HG03520 (cell line): ENCODE measurements at regions not wholly inside any gene's neighbourhood (a gene's known extent, or its start where the extent isn't known, plus 50 kb on each side); places are given as distances from the start of the nearest gene placed in this dataset.

ENCODE experiments used
- ATAC-seq: cut with Tn5 transposase; IDR thresholded peaks from one replicate; pipeline ENCODE4 v1.9.1; 2021; ENCODE audit warnings: mild to moderate bottlenecking, moderate library complexity; ENCODE audit not compliant: unreplicated experiment

DNA sequence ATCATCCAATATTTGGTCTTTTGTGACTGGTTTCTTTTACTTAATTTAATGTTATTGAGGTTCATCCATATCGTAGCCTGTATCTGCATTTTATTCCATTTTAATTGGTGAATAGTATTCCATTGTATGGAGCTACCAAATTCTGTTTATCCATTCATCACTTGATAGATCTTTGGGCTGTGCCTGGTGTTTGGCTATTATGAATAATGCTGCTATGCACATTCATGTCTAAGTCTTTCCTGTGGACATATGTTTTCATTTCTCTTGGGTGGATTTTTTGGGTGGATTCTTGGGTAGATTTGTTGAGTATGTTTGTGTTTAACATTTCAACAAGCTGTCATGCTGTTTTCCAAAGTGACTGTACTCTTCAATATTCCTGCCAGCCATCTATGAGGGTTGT, 52.5 kb upstream of the NEDD4L start:
- no peak for ATAC-seq

DNA sequence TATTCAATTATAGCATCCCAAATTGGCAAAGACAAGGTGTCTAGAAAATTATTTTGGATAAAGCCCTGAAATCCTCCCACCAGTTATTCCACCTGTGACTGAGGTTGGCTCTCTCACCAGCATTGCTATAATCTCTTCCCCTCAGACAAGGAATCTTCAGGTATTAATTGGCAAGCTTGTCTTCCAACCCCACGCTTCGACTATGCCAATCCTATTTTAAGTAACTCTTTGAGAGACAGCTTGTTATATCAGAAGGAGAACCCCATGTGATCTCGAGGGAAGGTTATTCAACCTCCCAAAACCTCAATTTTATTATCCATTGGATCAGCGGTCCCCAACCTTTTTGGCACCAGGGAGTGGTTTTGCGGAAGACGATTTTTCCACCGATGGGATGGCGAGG, 54.5 kb upstream of the NEDD4L start:
- no peak for ATAC-seq

DNA sequence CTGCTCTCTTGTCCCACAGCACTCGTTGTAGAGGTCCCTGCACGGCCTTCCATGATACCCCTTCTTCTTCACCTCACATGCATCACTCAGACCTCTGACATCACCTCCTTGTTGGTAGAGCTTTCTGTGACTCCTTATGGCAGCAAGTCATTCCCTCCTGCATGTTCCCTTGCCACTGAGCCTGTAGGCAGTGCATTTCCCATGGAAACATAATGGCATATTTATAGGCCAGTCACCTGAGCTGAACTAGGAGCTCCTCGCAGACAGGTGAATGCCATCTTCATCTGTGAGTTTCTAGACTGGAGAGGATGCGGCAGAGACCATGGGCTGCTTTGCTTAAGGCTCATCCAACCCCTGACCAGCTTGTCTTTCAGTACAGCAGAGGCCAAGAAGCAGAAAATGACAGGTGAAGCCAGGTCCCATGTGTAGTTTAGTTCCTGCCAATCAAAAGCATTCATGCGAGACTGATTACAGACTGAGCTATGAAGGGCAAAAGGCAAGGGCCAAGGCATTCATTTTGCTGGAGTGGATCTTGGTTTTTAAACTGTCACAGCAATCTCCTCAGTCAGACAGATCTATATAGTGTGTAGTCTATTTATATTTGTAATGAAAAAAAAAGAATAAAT, 59.4 kb upstream of the NEDD4L start:
- no peak for ATAC-seq

DNA sequence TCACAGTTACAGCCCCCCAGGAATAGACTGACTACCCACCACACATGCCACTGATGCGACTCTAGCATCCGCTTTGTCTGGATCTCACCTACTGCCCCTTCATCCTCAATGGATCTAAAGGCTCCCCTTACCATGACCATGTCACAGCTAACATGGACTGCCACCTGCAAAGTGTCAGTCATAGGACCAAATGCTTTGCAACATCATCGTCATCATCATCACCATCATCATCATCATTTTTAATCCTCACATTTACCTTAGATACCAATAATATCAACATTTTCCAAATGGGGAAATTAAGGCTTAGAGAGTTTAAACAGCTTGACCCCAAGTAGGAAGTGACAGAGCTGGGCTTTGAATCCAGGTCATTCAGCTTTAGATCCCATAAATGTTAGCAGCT, 60.1 kb upstream of the NEDD4L start:
- ATAC-seq, result no peak

DNA sequence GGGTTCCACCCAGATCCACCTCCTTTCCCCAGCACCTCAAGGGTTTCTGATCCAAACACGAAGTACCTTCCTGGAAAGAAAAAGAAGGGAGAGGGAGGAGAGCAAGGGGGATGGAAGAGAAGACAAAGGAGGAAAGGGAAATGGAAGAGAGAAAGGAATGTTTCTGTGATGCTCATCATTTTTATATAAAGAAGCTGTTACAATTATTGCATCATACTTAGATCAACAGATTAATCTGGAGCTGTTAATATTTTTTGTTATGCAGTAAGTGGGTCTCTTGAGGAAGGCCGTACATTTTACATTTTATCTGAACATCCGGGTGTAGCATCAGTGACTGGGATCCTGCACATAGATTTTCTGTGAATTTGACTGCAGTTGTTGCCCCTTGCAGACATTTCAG, 60.6 kb upstream of the NEDD4L start:
- no peak for ATAC-seq

DNA sequence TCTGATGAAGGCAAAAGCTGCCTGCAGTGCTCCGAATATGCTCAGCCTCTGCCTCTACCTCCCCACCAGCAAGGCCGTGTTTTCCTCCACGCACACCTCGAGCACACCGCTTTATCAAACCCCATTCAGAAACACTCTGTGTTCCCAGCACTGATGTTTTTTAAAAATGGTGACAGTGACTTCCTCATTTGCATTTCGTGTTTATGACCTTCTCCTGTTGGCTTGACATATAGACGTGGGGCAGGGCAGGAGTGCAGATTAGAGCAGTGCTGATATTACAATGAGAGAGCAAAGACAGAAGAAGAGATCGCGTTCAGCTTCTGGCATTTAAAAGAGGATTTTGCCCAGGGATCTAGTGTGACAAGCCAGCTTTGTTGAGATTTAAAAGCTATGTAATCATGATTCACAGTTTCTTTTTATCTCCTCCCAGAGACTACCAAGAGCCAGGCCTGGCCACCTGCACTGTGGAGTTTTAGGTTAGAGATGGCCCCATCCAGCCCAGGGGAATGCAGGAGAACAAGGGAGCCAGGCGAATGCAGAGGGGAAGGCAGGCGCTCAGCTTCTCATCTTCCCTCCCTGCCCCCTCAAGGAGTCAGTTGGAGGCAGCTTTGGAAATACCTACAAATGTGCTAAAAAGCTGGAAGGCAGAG, 61.5 kb upstream of the NEDD4L start:
- ATAC-seq, result no peak

DNA sequence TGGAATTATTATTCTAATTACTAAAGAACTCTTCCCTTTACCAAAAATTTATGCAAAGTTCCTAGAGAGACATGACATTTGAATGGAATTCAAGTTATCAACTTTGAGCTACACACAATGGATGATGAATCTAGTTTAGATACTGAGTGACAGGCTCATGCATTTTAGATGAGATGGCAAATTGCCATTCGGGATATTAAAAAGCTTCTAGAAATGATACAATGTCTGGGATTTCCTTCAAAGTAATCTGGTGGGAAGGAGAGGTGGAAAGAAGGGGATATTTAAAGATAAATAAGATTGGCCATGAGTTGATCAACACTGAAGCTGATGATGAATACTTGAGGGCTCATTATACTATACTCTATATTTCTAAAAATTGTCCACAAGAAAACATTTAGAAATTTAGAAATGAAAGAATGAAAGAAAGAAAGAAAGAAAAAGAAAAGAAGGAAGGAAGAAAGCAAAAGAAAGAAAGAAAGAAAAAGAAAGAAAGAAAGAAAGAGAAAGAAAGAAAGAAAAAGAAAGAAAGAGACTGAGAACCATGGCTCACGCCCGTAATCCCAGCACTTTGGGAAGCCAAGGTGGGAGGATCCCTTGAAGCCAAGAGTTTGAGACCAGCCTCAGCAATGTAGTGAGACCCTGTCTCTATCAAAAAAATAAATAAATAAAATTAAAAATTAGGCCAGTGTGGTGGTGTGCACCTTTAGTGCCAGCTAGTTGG, 62.6 kb upstream of the NEDD4L start:
- ATAC-seq, result no peak

DNA sequence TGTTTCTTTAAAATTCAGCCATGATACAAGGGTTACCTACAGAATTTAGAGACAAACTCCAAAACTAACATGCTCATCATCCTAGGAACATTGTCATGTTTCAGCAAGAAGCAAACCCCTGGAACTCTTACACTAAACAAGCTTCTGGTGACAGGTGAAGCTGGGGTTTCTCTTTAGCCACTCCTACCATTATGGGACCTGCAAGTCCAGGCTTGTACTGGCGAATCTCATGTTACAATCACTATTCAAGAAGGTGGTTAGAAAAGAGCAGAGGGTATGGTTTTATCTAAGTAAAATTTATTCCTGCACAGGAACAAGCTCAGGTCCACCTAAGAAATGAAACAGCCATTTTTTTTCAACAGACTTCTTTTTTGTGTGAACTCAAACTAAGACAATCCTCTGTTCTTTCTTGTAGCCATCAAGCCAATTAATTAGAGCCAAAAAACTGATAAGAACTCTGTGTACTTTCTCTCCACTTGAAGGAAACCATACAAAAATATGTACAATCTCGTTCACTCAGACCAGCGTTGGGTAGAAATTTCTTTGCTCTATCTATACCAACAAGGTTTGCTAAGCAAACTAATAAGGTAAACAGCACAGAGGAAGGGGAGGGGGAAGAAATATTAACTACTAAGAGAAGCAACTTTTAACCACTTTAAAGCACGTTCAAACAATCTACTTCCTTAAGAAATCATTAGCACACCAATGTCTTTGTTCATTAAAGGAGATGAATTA, 63.3 kb upstream of the NEDD4L start:
- ATAC-seq, result no peak

DNA sequence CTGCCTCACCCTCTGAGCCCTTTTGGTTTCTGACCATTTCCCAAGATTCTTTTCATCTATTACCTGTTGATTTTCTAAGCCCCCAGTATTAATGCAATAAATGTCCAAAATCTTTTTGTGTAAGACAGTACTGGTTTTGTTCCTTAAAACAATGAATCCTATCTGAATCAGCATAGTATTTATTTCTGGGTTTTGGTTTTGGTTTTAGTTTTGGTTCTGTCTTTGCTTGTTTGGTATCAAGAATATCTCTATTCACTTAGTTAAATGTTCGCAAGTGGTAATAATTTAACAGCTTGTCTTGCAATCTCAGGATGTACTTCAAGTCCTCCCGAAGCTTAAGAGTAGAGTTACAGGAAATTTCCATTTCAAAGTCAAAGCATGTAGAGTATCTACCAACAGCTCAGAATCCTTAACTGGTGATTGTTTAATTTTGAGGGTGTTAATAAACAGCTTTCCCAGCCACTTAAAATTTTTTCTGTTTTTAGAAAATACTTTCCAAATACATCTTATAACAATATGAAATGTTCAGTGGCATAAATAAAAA, 67.7 kb upstream of the NEDD4L start:
- ATAC-seq, result no peak

DNA sequence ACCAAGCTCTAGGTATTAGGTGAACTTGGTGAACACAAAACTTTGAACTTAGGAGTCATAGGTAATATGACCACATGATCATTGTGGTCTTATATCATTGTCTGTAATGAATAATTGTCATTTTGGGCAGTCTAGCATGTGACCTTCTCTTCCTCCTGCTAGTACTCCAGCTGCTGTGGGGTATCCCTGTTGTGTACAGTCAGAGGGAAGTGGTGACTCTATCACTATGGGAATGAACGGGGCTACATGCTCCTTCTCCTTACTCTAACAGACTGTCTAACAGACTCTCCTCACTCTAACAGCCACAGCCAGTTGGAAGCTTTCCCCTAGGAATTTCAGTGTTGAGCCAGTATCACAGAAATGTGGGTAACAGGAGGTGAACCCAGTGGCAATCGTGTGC, 68.2 kb upstream of the NEDD4L start:
- no peak for ATAC-seq

DNA sequence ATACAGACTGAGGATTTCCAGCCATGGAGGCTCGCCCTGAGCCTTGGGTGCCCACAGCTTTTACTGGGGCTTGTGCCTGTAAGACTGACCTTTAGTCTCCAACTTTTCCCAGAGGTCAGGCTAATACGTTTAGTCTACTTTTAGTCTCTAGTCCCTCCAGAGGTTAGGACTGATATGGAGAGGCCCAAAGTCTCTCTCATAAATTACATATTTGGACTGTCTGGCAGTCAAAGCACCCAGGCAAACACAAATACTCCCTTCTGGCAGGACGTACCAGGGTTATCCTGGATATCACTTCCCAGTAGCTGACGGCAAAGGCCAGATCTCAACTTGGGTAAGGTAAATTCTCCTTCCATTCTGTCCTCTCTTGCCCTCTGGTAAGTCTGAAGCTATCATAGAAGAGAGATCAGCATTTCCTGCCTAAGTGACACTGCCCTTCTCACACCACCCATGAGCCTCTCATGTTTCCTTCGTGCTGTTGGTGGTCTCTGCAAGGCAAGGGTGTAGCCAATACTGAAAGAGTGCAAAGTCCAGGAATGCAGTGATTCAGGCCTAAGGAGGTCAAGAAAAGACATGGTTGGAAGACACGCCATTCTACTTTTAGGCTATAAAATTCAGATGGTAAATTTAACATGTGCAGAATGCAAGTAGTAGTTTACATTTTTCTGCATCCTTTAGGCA, 69.3 kb upstream of the NEDD4L start:
- no peak for ATAC-seq

DNA sequence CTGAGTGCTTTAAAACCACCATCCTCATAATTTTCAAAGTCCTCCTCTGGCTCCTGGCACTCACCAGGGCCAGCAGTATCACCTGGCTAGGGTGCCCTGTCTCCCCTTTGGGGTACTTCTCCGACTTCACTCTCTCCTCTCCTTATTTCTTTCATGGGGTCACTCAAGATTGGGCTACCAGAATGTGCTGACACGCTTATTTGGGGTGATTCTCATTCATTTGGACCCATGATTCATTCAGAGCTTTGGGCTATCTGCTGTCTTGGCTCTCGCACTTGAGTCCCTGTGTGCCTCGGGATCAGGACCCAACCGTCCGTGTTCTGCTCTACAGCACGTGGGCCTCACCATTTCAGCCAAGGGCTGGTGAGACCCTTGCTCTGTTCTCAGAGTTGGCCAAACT, 70.1 kb upstream of the NEDD4L start:
- ATAC-seq, result no peak

DNA sequence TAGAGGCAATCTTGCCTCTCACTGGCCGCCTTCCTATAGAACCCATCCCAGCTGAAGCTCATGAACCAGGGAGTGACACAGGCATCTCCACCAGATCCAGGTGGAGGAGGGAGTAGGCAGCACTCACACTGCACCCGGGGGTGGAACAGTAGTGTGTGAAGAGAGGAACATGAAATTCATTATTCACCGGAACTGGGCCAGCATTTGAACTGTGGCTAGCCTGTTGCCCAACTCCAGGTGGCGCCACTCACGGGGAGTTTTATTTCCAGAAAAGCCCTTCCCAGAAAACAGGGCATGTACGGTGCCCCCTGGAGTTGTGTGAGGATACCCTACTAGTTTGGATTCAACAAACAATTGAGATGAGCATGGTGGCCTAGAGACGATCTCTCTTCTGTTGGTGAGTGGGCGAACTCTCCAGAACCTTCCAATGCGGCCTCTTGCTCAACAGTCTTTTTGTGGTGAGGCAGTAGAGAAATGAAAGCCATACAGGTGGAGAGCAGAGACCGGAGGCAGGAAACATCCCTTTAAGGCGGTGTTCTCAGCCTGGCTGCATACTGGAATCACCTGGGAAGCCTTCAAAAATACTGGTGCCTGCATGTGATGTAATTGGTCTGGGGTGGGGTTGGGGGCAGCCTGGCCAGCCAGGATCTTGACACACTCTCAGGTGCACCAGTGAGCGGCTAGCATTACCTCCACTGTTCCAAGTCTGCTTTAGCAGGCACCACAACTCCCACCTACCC, 73.5 kb upstream of the NEDD4L start:
- no peak for ATAC-seq

DNA sequence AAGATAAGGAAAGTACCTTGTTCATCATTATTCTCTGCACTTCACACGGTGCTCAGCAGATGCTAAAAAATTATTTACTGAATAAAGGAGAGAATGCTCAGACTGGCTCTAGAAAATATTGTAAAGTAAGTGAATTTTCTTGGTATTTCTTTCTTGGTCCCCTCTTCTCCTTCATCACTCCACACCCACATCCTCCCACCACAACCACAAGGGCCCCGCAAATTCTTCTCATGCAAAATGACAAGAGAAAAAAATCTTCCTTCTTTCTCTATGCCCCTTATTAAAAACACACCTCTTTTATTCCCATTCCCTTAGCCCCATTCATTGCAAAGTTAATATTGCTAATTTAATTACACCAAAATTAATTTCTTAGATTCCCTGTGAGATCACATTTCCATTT, 74.2 kb upstream of the NEDD4L start:
- no peak for ATAC-seq

DNA sequence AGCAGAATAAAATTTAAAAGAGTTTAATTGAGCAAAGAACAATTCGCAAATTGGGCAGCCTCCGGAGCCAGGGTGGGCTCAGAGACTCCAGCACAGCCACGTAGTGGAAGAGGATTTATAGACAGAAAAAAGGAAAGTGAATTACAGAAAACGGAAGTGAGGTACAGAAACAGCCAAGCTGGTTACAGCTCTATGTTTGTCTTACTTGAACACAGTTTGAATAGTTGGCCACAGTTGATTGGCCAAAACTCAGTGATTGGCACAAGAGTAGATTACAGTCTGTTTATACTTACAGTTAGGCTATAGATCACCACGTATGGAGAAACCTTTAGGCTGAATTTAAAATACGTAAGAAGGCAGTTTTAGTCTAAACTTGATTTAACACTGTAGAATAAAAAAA, 78.8 kb upstream of the NEDD4L start:
- ATAC-seq, result no peak

DNA sequence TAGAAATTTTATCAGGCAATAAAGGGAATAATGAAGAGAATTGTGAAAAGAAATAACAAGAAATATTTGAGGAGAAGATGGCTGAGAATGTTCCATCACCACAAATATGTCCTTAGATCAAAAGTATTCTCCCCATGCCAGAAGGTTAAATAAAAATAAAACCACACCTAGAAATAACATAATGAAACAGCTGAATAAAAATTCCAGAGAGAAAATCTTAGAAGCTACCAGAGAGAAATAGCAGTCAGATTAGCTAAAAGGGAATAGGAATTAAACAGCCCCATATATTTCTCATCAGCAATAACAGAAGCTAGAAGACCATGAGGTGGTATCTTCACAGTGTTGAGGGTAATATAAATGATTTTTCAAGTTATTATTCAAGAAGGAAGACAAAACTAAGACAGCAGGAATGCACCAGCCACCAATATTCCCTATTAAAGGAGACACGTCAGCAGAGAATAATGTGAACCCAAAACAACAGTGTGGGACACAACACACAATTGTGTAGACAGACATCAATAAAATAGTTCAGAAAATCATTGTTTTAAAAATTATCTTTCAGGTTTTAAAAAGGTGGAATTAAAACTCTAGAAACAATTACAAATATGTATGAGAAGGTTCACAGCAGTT, 82.0 kb upstream of the NEDD4L start:
- no peak for ATAC-seq

DNA sequence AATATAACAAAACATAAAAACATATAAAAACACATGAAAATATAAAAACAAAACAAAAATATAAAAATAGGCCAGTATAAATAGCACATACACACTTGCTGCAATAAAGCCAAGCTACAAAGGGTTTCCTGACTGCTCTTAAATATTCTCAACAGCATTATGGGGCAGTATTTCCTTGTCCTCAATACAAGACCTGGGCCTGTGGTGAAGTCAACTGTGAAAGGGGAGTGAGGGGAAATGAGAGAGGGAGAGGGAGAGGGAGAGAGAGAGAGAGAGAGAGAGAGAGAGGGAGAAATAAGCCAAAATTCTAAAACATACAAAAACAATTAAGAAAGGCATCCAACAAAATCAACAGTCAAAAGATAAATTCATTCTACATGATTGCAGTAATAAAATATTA, 82.6 kb upstream of the NEDD4L start:
- no peak for ATAC-seq

DNA sequence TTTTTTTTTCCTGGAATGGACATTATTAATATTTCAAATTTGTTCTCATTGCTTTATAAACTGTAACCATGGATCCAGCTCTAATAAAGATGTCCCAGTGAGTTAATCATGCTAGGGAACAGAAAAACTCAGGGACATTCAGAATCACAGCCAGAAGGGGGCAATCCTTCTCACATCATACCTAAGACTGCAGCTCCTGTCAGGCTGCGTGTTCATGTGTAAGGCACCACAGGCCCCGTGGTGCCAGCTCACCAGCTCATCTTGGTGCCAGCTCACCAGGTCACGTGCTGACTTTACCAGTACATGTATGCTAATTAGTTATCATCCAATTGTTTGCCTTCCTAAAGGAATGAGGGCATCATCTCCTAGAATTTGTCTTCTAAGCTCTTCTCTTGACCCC, 84.7 kb upstream of the NEDD4L start:
- no peak for ATAC-seq

DNA sequence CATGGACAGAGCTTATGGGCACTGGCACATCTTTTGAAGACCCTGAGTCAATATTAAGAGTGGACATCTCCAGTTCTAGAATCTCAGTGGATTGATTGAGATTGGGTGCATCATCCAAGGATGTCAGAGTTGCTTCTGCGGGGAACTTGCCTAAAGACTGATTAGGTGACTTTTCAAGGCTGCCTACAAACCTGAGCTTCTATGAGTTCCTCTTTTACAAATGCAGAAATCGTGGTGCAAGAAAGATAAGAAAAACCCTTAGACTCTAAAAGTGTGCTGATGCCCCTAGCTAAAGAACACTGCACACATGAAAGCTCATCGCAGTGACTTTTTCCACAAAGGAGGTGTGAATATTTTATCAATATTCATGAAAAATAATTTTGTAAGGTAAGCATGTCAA, 86.8 kb upstream of the NEDD4L start:
- no peak for ATAC-seq

DNA sequence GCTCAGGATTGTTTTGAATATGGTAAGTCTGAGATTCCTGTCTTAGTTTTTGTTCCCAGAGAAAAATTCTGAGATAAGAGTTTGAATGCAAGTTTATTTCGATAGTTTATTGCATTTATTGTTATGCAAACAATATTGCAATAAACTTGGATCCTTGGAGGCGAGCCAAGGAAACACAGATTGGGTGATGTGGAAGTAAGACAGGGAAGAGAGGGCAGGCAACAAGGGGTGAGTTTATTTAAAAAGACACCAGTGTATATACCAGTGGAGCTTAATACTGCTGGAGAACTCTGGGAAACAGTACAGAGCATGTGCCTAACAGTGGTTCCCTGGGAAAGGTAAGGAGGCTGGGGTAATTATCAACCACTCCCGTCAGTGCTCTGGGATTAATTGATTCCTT, 87.5 kb upstream of the NEDD4L start:
- ATAC-seq, result no peak
